ENCODE measurements at regions not wholly inside any gene's neighbourhood (a gene's known extent, or its start where the extent isn't known, plus 50 kb on each side); places are given as distances from the start of the nearest gene placed in this dataset.

GRCh38 chr2:84202166-84202565, 256.9 kb downstream of the SUCLG1 start:
- no peaks in the 10 kb centered on the region for H4K20me1 ChIP-seq (ENCODE audit: insufficient read depth, low read length)
- no peaks in the 10 kb centered on the region for H3K9me3 ChIP-seq (ENCODE audit: insufficient read depth, low read length, severe bottlenecking)
- ATAC-seq (ENCODE audit: insufficient read depth, low read depth) (no peak), DNase-seq (no peak)
- H3K9ac ChIP-seq (ENCODE audit: low read depth, low read length), result no peak overlapping the region
- no peak overlapping the region for H3K4me2 ChIP-seq (ENCODE audit: insufficient read depth, low read length)
- H3K27ac ChIP-seq (ENCODE audit: low read length), result no peak overlapping the region
- no peaks in the 10 kb centered on the region for H3K27me3 ChIP-seq (ENCODE audit: insufficient read depth, low read length, poor library complexity)
- no peaks in the 10 kb centered on the region for H3K4me1 ChIP-seq (ENCODE audit: insufficient read depth, low read length)
- no peak for TF ChIP-seq EZH2 (IDR thresholded peaks at IDR 0.05; ENCODE audit: borderline replicate concordance, low read depth, low read length, severe bottlenecking)
- no peak for TF ChIP-seq CTCF (IDR thresholded peaks at IDR 0.05; ENCODE audit: borderline replicate concordance, extremely low read depth, low read length, poor library complexity, severe bottlenecking)
- H2AFZ ChIP-seq (ENCODE audit: low read depth, low read length), result no peak overlapping the region
- H3K4me3 ChIP-seq (ENCODE audit: low read depth in 1 of 2, low read length in 2 of 2), result no peak overlapping the region
- H3K36me3 ChIP-seq (ENCODE audit: insufficient read depth, low read length), result no peaks in the 10 kb centered on the region
- H3K79me2 ChIP-seq (ENCODE audit: insufficient read depth, low read length), result no peaks in the 10 kb centered on the region

- no peak overlapping the region for H3K4me3 ChIP-seq (ENCODE audit: low read depth in 1 of 2, low read length in 2 of 2)
These were observed 257.9 kb downstream of the SUCLG1 start for GRCh38 chr2:84201158-84201557.

GRCh38 chr2:84197901-84198300, 261.2 kb downstream of the SUCLG1 start:
- H4K20me1 ChIP-seq (ENCODE audit: insufficient read depth, low read length), result no peaks in the 10 kb centered on the region
- H3K36me3 ChIP-seq (ENCODE audit: insufficient read depth, low read length), result no peaks in the 10 kb centered on the region
- DNase-seq (no peak), ATAC-seq (ENCODE audit: insufficient read depth, low read depth) (no peak)
- H2AFZ ChIP-seq (ENCODE audit: low read depth, low read length), result no peak overlapping the region
- no peaks in the 10 kb centered on the region for H3K79me2 ChIP-seq (ENCODE audit: insufficient read depth, low read length)
- no peaks in the 10 kb centered on the region for H3K4me1 ChIP-seq (ENCODE audit: insufficient read depth, low read length)
- no peak overlapping the region for H3K4me3 ChIP-seq (ENCODE audit: low read depth in 1 of 2, low read length in 2 of 2)
- no peak overlapping the region for H3K9ac ChIP-seq (ENCODE audit: low read depth, low read length)
- no peaks in the 10 kb centered on the region for H3K9me3 ChIP-seq (ENCODE audit: insufficient read depth, low read length, severe bottlenecking)
- H3K4me2 ChIP-seq (ENCODE audit: insufficient read depth, low read length), result no peak overlapping the region
- H3K27me3 ChIP-seq (ENCODE audit: insufficient read depth, low read length, poor library complexity), result no peaks in the 10 kb centered on the region
- TF ChIP-seq CTCF (IDR thresholded peaks at IDR 0.05; ENCODE audit: borderline replicate concordance, extremely low read depth, low read length, poor library complexity, severe bottlenecking) (no peak), EZH2 (IDR thresholded peaks at IDR 0.05; ENCODE audit: borderline replicate concordance, low read depth, low read length, severe bottlenecking) (no peak)
- no peak overlapping the region for H3K27ac ChIP-seq (ENCODE audit: low read length)

More at GRCh38 chr2:84201158-84201557, 257.9 kb downstream of the SUCLG1 start:
- H3K27me3 ChIP-seq (ENCODE audit: insufficient read depth, low read length, poor library complexity), result no peaks in the 10 kb centered on the region
- no peak overlapping the region for H3K27ac ChIP-seq (ENCODE audit: low read length)
- H3K4me1 ChIP-seq (ENCODE audit: insufficient read depth, low read length), result no peaks in the 10 kb centered on the region
- no peak overlapping the region for H3K9ac ChIP-seq (ENCODE audit: low read depth, low read length)
- H2AFZ ChIP-seq (ENCODE audit: low read depth, low read length), result no peak overlapping the region
- DNase-seq (peak; percentile 3), ATAC-seq (ENCODE audit: insufficient read depth, low read depth) (peak; percentile 64; the same call in 2 of the 3 replicates)
- no peaks in the 10 kb centered on the region for H3K36me3 ChIP-seq (ENCODE audit: insufficient read depth, low read length)
- no peak overlapping the region for H3K4me2 ChIP-seq (ENCODE audit: insufficient read depth, low read length)
- TF ChIP-seq EZH2 (IDR thresholded peaks at IDR 0.05; ENCODE audit: borderline replicate concordance, low read depth, low read length, severe bottlenecking) (no peak), CTCF (IDR thresholded peaks at IDR 0.05; ENCODE audit: borderline replicate concordance, extremely low read depth, low read length, poor library complexity, severe bottlenecking) (no peak)
- H3K9me3 ChIP-seq (ENCODE audit: insufficient read depth, low read length, severe bottlenecking), result no peaks in the 10 kb centered on the region
- H4K20me1 ChIP-seq (ENCODE audit: insufficient read depth, low read length), result no peaks in the 10 kb centered on the region
- no peaks in the 10 kb centered on the region for H3K79me2 ChIP-seq (ENCODE audit: insufficient read depth, low read length)
